Spleen (tissue), 11 donors: ENCODE measurements at regions not wholly inside any gene's neighbourhood (a gene's known extent, or its start where the extent isn't known, plus 50 kb on each side); places are given as distances from the start of the nearest gene placed in this dataset.

Source experiments
- DNase-seq: peaks from one replicate; pipeline ENCODE4 v3.0.0-alpha.2; 2020
- H3K27ac ChIP-seq, 8 donors: fragments of 200-600 bp; sonication (generic) in 7 of 8; 1 replicate in 4 of 8; 2 replicates in 4 of 8; pipeline versions ENCODE4 v1.5.0 to v1.8.0; 2016 to 2021; ENCODE audit warnings: inconsistent platforms in 4 of 8, mild to moderate bottlenecking in 4 of 8, moderate library complexity in 1 of 8
- H3K27me3 ChIP-seq, 7 donors: fragments of 200-600 bp; sonication (generic) in 6 of 7; replicated peaks in 1 of 7; 1 replicate in 4 of 7; 2 replicates in 3 of 7; pipeline versions ENCODE4 v1.5.0 to v1.8.0; 2016 to 2021; ENCODE audit warnings: inconsistent platforms in 3 of 7, mild to moderate bottlenecking in 1 of 7
- H3K36me3 ChIP-seq, 6 donors: fragments of 200-600 bp; sonication (generic) in 5 of 6; 1 replicate in 4 of 6; 2 replicates in 2 of 6; pipeline versions ENCODE4 v1.5.0 to v1.8.0; 2016 to 2021; ENCODE audit warnings: inconsistent platforms in 2 of 6
- H3K4me1 ChIP-seq, 6 donors: fragments of 200-600 bp; sonication (generic) in 5 of 6; 1 replicate in 3 of 6; 2 replicates in 3 of 6; pipeline versions ENCODE4 v1.5.0 to v1.8.0; 2016 to 2021; ENCODE audit warnings: inconsistent platforms in 3 of 6
- H3K4me3 ChIP-seq, 8 donors: fragments of 200-600 bp; sonication (generic) in 7 of 8; 1 replicate in 4 of 8; 2 replicates in 4 of 8; pipeline versions ENCODE4 v1.5.0 to v1.8.0; 2016 to 2021; ENCODE audit warnings: inconsistent platforms in 4 of 8, mild to moderate bottlenecking in 4 of 8, moderate library complexity in 2 of 8
- H3K9me3 ChIP-seq, 8 donors: fragments of 200-600 bp; sonication (generic) in 7 of 8; 1 replicate in 4 of 8; 2 replicates in 4 of 8; pipeline versions ENCODE4 v1.5.0 to v1.8.0; 2016 to 2021; ENCODE audit warnings: inconsistent platforms in 4 of 8
- POLR2A ChIP-seq, 3 donors: fragments of 450-650 bp; IDR thresholded peaks; one replicate each; pipeline ENCODE4 v1.5.1; 2017; ENCODE audit warnings: antibody characterized with exemption in 3 of 3, mild to moderate bottlenecking in 1 of 3
- POLR2AphosphoS5 ChIP-seq, 3 donors: sonication (generic); formaldehyde crosslinking; IDR thresholded peaks; one replicate each; pipeline ENCODE4 v1.5.1; 2017; ENCODE audit warnings: antibody characterized with exemption in 3 of 3
- WGBS, 5 donors: extraction: QIAGEN DNeasy Blood & Tissue Kit in 3 of 5; methylation state at CpG; one replicate each; pipeline versions ENCODE4 v1.1.5 to v1.1.7; 2013 to 2018; 5-methylcytosine and 5-hydroxymethylcytosine counted together
- intact Hi-C: fragments of 100-400 bp; cut with DNase I; formaldehyde crosslinking; loops from one replicate; pipeline ENCODE4 v1.15.0; 2023; ENCODE audit warnings: low total_unique reads
- TF ChIP-seq, protein P1 (sequence below), 11 experiments: fragments of 200-600 bp in 7 of 11; fragments of 450-650 bp in 4 of 11; sonication (generic) in 4 of 11; IDR thresholded peaks in 8 of 11; conservative IDR thresholded peaks in 3 of 11; 1 replicate in 7 of 11; 2 replicates in 4 of 11; pipeline versions ENCODE4 v1.4.0 to v1.8.0; 2016 to 2021; ENCODE audit warnings: antibody characterized with exemption in 11 of 11, inconsistent platforms in 4 of 11, mild to moderate bottlenecking in 1 of 11
- donor health status: healthy with polysubstance abuse.
- donor health status: DM: no; HTN: no; CAD: no; lungs with moderate emphysema.
- donor health status: DM: no; HTN: no; CAD: no.
- donor health status: Bipolar disorder and iron deficiency.
- donor health status: healthy.
- donor health status: DM: no; HTN: no; CAD: no.
- donor health status: DM: yes; HTN: yes; CAD: no.

DNA sequence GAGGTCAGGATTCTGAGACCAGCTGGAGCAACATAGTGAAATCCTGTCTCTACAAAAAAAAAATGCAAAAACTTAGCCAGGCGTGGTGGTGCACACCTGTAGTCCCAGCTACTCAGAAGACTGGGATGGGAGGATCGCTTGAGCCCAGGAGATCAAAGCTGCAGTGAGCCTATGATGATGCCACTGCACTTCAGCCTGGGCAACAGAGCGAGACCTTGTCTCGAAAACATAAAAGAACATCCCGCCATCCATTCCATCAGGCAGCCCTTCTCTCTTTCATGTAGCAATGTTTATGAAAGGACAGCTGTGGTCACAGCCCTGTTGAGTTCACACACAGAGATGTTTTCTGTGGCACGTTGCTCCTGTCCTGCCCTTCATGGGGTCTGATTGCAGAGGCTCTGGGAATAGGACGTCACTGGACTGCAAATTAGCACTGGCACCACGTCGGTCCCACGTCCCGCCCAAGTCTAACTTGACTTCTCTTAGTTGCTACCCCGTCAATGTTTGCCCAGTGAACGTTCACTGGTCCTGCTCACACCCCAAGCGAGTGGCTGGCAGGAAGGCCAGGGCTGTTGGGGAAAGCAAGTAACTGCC, 64.5 kb upstream of the MYL10 start:
- no peaks in the 10 kb centered on the region for H3K9me3 ChIP-seq
- H3K4me3 ChIP-seq, result no peak overlapping the region
- TF ChIP-seq, protein P1, sequence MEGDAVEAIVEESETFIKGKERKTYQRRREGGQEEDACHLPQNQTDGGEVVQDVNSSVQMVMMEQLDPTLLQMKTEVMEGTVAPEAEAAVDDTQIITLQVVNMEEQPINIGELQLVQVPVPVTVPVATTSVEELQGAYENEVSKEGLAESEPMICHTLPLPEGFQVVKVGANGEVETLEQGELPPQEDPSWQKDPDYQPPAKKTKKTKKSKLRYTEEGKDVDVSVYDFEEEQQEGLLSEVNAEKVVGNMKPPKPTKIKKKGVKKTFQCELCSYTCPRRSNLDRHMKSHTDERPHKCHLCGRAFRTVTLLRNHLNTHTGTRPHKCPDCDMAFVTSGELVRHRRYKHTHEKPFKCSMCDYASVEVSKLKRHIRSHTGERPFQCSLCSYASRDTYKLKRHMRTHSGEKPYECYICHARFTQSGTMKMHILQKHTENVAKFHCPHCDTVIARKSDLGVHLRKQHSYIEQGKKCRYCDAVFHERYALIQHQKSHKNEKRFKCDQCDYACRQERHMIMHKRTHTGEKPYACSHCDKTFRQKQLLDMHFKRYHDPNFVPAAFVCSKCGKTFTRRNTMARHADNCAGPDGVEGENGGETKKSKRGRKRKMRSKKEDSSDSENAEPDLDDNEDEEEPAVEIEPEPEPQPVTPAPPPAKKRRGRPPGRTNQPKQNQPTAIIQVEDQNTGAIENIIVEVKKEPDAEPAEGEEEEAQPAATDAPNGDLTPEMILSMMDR (IDR thresholded peaks at IDR 0.05 in 8 of 11, conservative IDR thresholded peaks at IDR 0.05 in 3 of 11), result no peak
- TF ChIP-seq POLR2A (IDR thresholded peaks at IDR 0.05) (no peak), POLR2AphosphoS5 (IDR thresholded peaks at IDR 0.05) (no peak)
- peaks cover 0 to 14% (median 0%) of the 10 kb centered on the region in 7 donors for H3K27me3 ChIP-seq
- intact Hi-C loops, result no loop called here
- 80 to 86% (median 84%) methylated on average over 14 of the region's 14 CpGs for WGBS, 5 donors
- no peaks in the 10 kb centered on the region for H3K36me3 ChIP-seq
- no peak overlapping the region for H3K27ac ChIP-seq
- H3K4me1 ChIP-seq, result peaks cover 2 to 18% (median 7%) of the 10 kb centered on the region in 6 donors
- no peak for DNase-seq

- Histone ChIP-seq H3K4me1 (no peaks in the 10 kb centered on the region), H3K4me3 (no peak overlapping the region), H3K9me3 (no peaks in the 10 kb centered on the region), H3K27ac (no peak overlapping the region), H3K27me3 (peaks cover 0 to 17% (median 0%) of the 10 kb centered on the region in 7 donors), H3K36me3 (no peaks in the 10 kb centered on the region)
- intact Hi-C loops, result no loop called here
- whole genome bisulfite sequencing, 5 donors, result 81 to 91% (median 87%) methylated on average over 9 to 11 of the region's 11 CpGs
- TF ChIP-seq POLR2AphosphoS5 (IDR thresholded peaks at IDR 0.05) (no peak), POLR2A (IDR thresholded peaks at IDR 0.05) (no peak)
- TF ChIP-seq, protein P1 (IDR thresholded peaks at IDR 0.05 in 8 of 11, conservative IDR thresholded peaks at IDR 0.05 in 3 of 11), result no peak
- no peak for DNase-seq
Observed at GRCh38 chr7:101698964-101699363, 69.9 kb upstream of the MYL10 start.

GRCh38 chr7:101699399-101699798, 70.3 kb upstream of the MYL10 start:
- no peak overlapping the region for H3K4me3 ChIP-seq
- 80 to 98% (median 87%) methylated on average over 3 of the region's 3 CpGs for whole genome bisulfite sequencing, 5 donors
- H3K36me3 ChIP-seq, result no peaks in the 10 kb centered on the region
- intact Hi-C loops, result no loop called here
- H3K27ac ChIP-seq, result no peak overlapping the region
- no peaks in the 10 kb centered on the region for H3K9me3 ChIP-seq
- no peak for DNase-seq
- TF ChIP-seq, protein P1 (IDR thresholded peaks at IDR 0.05 in 8 of 11, conservative IDR thresholded peaks at IDR 0.05 in 3 of 11), result no peak
- no peak for TF ChIP-seq POLR2AphosphoS5 (IDR thresholded peaks at IDR 0.05)
- no peak for TF ChIP-seq POLR2A (IDR thresholded peaks at IDR 0.05)
- H3K27me3 ChIP-seq, result peaks cover 0 to 17% (median 0%) of the 10 kb centered on the region in 7 donors
- no peaks in the 10 kb centered on the region for H3K4me1 ChIP-seq

GRCh38 chr7:101699881-101700823, 71.1 kb upstream of the MYL10 start:
- H3K36me3 ChIP-seq, result no peaks in the 10 kb centered on the region
- WGBS, 5 donors, result 74 to 85% (median 80%) methylated on average over 27 to 28 of the region's 28 CpGs
- no peaks in the 10 kb centered on the region for H3K4me1 ChIP-seq
- no peak overlapping the region for H3K4me3 ChIP-seq
- H3K27me3 ChIP-seq, result peaks cover 0 to 17% (median 0%) of the 10 kb centered on the region in 7 donors
- no peaks in the 10 kb centered on the region for H3K9me3 ChIP-seq
- no peak for DNase-seq
- no peak overlapping the region for H3K27ac ChIP-seq
- intact Hi-C loops, result no loop called here
- TF ChIP-seq POLR2A (IDR thresholded peaks at IDR 0.05) (no peak), POLR2AphosphoS5 (IDR thresholded peaks at IDR 0.05) (no peak)
- TF ChIP-seq, protein P1 (IDR thresholded peaks at IDR 0.05 in 8 of 11, conservative IDR thresholded peaks at IDR 0.05 in 3 of 11), result no peak
